Esophagus muscularis mucosa (tissue), 3 donors: ENCODE measurements at regions not wholly inside any gene's neighbourhood (a gene's known extent, or its start where the extent isn't known, plus 50 kb on each side); places are given as distances from the start of the nearest gene placed in this dataset.

Source experiments
- CTCF ChIP-seq, 3 experiments: fragments of 200-600 bp in 2 of 3; fragments of 450-650 bp in 1 of 3; sonication (generic) in 2 of 3; IDR thresholded peaks; one replicate each; pipeline ENCODE4 v1.5.1; 2017 to 2019; ENCODE audit warnings: antibody characterized with exemption in 3 of 3, mild to moderate bottlenecking in 2 of 3, moderate library complexity in 1 of 3
- EP300 ChIP-seq: sonication (generic); formaldehyde crosslinking; IDR thresholded peaks from one replicate; pipeline ENCODE4 v1.6.1; 2017; ENCODE audit warnings: antibody characterized with exemption

GRCh38 chr3:152644478-152644877 is 190.5 kb upstream of the P2RY1 start:
- TF ChIP-seq CTCF (IDR thresholded peaks at IDR 0.05) (no peak), EP300 (no peak)
